NCI-H1048 (cell line): ENCODE measurements at regions not wholly inside any gene's neighbourhood (a gene's known extent, or its start where the extent isn't known, plus 50 kb on each side); places are given as distances from the start of the nearest gene placed in this dataset.

Experiments
- DNase-seq: peaks from one replicate; lab custom pipeline; 2025; lab: John Stamatoyannopoulos, UW

DNA sequence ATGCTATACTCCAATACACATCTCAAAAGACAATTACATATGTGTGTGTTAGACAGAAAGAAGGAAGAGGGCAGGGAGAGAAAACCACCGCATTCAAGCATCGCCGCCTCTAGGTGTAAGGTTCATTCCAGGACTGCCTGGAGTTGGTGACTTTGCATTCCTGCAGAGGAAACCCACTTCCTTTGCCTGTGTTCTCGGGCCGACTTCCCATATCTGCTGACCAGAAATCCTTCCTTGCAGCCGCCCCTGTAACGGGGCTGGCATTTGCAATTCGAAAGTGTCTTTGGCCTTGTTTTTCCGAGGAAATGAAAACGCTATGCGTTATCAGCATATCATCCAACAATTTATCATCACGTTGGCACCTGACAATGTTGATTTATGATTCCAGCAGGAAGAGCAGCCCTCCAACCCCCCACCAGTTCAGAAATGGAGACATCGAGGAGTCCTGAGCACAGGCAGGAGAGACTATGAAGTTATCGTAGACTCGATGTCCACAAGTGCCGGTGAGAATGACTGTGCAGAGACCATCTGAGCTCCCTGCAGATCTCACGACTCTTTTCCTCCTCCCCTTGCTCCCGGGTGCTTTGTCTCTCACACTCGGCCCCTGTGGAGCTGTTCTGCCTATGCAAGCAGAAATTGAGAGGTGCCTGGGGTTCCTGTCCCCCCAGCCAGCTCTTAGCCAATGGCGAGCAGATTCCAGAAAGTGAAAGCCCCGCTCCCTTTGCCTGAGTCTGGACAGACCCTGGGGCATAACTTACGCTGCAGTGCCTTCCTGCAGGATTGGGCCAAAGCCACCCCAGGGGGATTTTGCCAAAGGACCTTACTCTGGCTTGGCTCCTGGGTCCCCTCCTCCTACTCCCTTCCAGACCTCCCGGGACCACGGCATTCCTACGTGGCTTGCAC, 68.9 kb upstream of the FOXK1 start:
- no peak for DNase-seq

DNA sequence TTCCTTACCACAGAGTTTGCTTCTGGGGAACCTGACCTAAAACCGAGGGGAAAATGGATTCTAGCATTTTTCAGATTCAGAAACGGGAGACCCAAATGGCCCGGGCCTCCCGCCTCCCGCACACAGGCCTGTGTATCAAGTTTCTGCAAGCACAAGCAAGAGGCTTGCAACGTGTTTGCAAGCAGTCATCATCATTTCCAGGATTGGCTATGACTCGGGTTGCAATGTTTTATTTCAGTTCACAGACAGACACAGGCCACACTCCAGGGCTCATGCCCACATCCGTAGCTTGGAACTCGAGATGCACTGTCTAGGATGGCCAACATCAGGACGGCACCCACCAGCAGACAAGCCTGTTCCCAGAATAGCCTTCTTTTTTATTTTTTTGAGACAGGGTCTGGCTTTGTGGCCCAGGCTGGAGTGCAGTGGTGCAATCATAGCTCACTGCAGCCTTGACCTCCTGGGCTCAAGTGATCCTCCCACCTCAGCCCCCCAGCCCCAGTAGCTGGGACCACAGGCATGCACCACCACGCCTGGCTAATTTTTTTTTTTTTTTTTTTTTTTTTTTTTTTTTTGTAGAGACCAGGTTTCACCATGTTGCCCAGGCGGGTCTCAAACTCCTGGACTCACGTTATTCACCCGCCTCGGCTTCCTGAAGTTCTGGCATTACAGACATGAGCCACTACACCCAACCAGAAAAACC, 68.1 kb upstream of the FOXK1 start:
- DNase-seq = no peak

DNA sequence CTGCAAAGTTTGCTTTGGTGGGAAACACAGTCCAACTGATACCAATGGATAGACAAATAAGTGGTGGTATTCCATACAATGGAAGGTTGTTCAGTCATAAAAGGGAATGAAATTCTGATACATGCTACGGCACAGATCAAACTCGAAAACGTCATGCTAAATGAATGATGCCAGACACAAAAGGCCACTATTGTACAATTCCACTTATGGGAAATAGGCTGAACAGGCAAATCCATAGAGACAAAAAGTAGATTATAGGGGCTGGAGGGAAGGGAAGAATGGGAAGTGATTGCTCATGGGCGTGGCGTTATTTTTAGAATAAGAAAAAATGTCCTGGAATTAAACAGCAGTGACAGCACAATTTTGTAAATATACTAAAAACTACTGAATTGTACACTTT, 66.0 kb upstream of the FOXK1 start:
- no peak for DNase-seq

DNA sequence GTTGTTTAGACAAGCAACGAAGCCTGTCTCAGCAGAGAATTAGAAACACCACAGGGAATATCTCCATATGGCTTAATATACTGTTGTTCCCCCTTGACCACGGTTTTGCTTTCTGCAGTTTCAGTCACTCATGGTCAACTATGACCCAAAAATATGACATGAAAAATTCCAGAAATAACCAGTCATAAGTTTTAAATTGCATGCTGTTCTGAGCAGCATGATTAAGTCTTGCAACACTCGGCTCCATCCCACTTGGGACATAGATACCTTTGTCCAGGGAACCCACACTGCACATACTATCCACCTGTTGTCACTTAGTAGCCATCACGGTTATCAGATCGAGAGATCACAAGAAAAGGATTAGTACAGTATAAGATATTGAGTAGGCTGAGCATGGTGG, 60.7 kb upstream of the FOXK1 start:
- no peak for DNase-seq

DNA sequence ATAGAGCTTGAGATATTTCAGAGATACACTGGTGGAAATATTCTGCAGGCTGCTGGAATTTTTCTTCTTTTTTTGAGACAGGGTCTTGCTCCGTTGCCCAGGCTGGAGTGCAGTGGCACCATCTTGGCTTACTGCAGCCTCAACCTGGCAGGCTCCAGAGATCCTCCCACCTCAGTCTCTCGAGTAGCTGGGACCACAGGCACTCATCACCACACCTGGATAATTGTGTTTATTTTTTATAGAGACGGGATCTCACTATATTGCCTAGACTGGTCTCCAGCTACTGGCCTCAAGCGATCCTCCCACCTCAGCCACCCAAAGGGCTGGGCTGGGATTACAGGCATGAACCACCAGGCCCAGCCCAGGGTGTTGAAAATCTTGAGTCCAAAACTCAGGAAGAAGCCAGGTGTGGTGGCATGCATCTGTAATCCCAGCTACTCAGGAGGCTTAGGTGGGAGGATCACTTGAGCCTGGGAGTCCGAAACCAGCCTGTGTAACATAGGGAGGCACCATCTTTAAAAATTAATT, 55.7 kb upstream of the FOXK1 start:
- no peak for DNase-seq

DNA sequence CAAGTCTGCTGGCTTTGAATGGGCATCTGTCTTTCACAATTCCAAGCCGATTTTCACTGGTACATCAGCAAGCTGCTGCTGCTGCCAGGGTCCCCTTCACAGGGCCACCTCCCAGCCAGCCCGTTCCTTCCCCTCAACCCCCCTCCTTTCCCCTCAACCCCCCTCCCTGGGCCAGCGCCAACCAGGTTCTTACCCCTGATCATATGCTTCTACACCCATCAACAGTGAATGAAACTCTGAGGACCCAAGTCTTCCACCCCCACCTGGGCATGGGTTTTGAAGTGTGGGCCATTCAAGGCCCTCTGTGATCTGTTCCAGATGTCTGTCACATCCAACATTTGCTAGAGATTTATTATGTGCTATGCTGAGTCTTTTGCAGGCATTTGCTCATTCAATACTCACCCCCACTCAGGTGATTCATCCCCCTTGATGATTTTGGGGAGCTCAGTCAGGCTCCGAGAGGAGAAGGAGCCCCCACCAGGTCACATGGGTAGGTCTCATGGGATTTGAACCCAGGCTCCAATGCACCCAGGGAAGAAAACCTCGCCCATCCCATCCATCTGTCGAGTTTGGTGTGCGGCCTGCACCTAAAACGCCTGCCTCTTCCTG, 52.7 kb upstream of the FOXK1 start:
- DNase-seq = no peak

DNA sequence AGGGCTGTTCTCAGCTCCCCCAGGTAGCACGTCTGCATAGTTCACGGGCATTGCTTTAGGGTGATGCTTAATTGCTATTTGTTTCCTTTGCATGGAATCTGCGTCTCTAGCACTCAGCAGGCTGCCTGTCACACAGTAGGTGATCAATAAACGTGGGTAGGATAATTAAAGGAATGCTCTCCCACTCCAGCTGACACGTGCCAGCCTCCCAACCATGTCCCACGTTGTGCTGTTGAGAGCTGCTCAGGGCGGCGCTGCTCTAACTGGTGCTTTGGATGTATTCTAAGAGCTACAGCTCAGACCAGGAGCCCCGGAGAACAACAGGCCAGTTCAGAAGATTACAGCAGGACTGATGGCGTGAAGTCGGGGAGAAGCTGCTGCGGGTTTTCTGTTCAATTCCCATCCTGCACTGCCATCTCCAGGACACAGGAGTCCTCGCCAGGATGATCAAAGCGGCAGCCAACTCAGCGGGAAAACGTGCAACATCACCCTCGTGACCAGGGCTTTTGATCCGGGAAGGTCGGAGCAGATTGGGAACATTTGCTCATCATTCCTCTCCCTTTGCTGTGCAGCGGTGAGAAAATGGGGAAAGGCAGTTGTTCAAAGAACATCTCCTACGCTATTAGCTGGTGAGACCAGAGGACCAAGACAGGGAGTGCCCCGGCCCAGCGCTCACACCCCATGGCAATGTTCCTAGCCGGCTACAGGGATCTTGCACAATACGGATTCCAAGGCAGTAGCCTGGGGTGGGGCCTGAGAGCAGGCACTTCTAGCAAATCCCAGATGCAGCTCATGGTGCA, 50.5 kb upstream of the FOXK1 start:
- no peak for DNase-seq
